ENCODE measurements at regions not wholly inside any gene's neighbourhood (a gene's known extent, or its start where the extent isn't known, plus 50 kb on each side); places are given as distances from the start of the nearest gene placed in this dataset.
A peak's percentile ranks its signal among the peaks of the same experiment; 100 is the strongest.

GRCh38 chr5:164672205-164672604 is 1166.8 kb downstream of the MAT2B start (continued):
- TF ChIP-seq USF2 (IDR thresholded peaks at IDR 0.05; ENCODE audit: borderline replicate concordance, low read depth, low read length) (no peak), ZNF217 (IDR thresholded peaks at IDR 0.05) (no peak)

- CTCF ChIA-PET, result interaction anchor here (0.6 to 3.7 kb wide), 17 partner anchors 9 to 995 kb away, joined by 3 to 26 read pairs (median 4); no protein-coding TSS in a partner anchor
- Histone ChIP-seq H3K4me3 (no peak overlapping the region), H3K9ac (ENCODE audit: control insufficient read depth, insufficient read depth, low read length) (no peak overlapping the region), H3K79me2 (ENCODE audit: control insufficient read depth, insufficient read depth, low read length) (no peaks in the 10 kb centered on the region), H3K9me3 (replicated peaks; ENCODE audit: control insufficient read depth, insufficient read depth, low read length) (no peaks in the 10 kb centered on the region), H4K20me1 (ENCODE audit: control insufficient read depth, insufficient read depth) (no peaks in the 10 kb centered on the region), H2AFZ (ENCODE audit: control insufficient read depth, low read depth, low read length) (no peak overlapping the region), H3K27me3 (replicated peaks in 1 of 2; ENCODE audit: control insufficient read depth in 2 of 2, insufficient read depth in 2 of 2, low read length in 1 of 2) (no peaks in the 10 kb centered on the region), H3K36me3 (ENCODE audit: control insufficient read depth in 2 of 2, insufficient read depth in 2 of 2, low read length in 1 of 2) (no peaks in the 10 kb centered on the region), H3K27ac (ENCODE audit: control insufficient read depth, insufficient read depth) (no peak overlapping the region), H3K4me1 (ENCODE audit: control insufficient read depth, insufficient read depth, low read length) (no peaks in the 10 kb centered on the region), H3K4me2 (ENCODE audit: control insufficient read depth, insufficient read depth) (no peak overlapping the region)
- TF ChIP-seq RAD21 (IDR thresholded peaks at IDR 0.05; ENCODE audit: insufficient read depth, low read depth, low read length) (peak; percentile 31; the same call in 1 of the 2 replicates), NFYA (IDR thresholded peaks at IDR 0.05; ENCODE audit: borderline replicate concordance, low read depth, low read length) (no peak), TCF3 (IDR thresholded peaks at IDR 0.05; ENCODE audit: borderline replicate concordance, insufficient read depth, low read depth, low read length) (no peak), RUNX3 (IDR thresholded peaks at IDR 0.05; ENCODE audit: low read length) (no peak), PRDM15 (CRISPR knock-in tag; IDR thresholded peaks at IDR 0.05) (no peak)
- TF ChIP-seq, protein P1, sequence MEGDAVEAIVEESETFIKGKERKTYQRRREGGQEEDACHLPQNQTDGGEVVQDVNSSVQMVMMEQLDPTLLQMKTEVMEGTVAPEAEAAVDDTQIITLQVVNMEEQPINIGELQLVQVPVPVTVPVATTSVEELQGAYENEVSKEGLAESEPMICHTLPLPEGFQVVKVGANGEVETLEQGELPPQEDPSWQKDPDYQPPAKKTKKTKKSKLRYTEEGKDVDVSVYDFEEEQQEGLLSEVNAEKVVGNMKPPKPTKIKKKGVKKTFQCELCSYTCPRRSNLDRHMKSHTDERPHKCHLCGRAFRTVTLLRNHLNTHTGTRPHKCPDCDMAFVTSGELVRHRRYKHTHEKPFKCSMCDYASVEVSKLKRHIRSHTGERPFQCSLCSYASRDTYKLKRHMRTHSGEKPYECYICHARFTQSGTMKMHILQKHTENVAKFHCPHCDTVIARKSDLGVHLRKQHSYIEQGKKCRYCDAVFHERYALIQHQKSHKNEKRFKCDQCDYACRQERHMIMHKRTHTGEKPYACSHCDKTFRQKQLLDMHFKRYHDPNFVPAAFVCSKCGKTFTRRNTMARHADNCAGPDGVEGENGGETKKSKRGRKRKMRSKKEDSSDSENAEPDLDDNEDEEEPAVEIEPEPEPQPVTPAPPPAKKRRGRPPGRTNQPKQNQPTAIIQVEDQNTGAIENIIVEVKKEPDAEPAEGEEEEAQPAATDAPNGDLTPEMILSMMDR (IDR thresholded peaks at IDR 0.05 in 2 of 3, conservative IDR thresholded peaks at IDR 0.05 in 1 of 3; ENCODE audit: control insufficient read depth in 2 of 3, extremely low read depth in 1 of 3, insufficient read depth in 1 of 3, low read depth in 3 of 3, low read length in 3 of 3), result peak in 1 of 3 experiments; percentile 32; a peak in 1 of 6 replicates
- FAIRE-seq (no peak), DNase-seq (ENCODE audit: low read depth, low spot score) (no peak), ATAC-seq (peak; percentile 68)
- POLR2A ChIA-PET, result no interaction called here
- BruUV-seq (replicated peaks), result no TSS peak
- RAD21 ChIA-PET (ENCODE audit: unreplicated experiment), result interaction anchor here (0.6 to 3.0 kb wide), 11 partner anchors 9 to 660 kb away, joined by 3 to 14 read pairs (median 4); no protein-coding TSS in a partner anchor
- WGBS (ENCODE audit: insufficient coverage, insufficient replicate concordance, low lambda C conversion rate, missing lambda C conversion rate), result 13% methylated on average over 3 of the region's 3 CpGs
- SMC1A ChIA-PET (ENCODE audit: uncharacterized antibody, unreplicated experiment), result interaction anchor here (0.6 to 2.7 kb wide), 19 partner anchors 9 to 658 kb away, joined by 3 to 11 read pairs (median 4); no protein-coding TSS in a partner anchor
- in situ Hi-C loops (cut with MboI), result no loop called here
- intact Hi-C loops (cut with micrococcal nuclease; ENCODE audit: unreplicated experiment), result loop anchor here (2.0 to 10.0 kb wide), 3 partner anchors 168 to 976 kb away; no protein-coding TSS in a partner anchor
Measured at GRCh38 chr5:164672931-164673694, 1167.7 kb downstream of the MAT2B start.

Measured in GM12878 (cell line).